GM19397 (cell line): ENCODE measurements at regions not wholly inside any gene's neighbourhood (a gene's known extent, or its start where the extent isn't known, plus 50 kb on each side); places are given as distances from the start of the nearest gene placed in this dataset.
"Not testable (repeated sequence)": the region's sequence is repeated elsewhere in the genome, so short reads cannot be mapped to it uniquely, and the experiment has no call there.

ENCODE experiments used
- ATAC-seq: cut with Tn5 transposase; IDR thresholded peaks from one replicate; pipeline ENCODE4 v1.9.1; 2021; ENCODE audit warnings: mild to moderate bottlenecking, moderate library complexity; ENCODE audit not compliant: unreplicated experiment

GRCh38 chr2:147615726-147616125 is 229.1 kb upstream of the ACVR2A start:
- no peak for ATAC-seq

GRCh38 chr2:147614979-147615470 is 229.8 kb upstream of the ACVR2A start:
- ATAC-seq, result no peak

GRCh38 chr2:147614471-147614870 is 230.4 kb upstream of the ACVR2A start:
- no peak for ATAC-seq

- no peak for ATAC-seq
These were observed 234.3 kb upstream of the ACVR2A start for GRCh38 chr2:147610496-147611040.

- ATAC-seq, result no peak
These were observed 235.5 kb upstream of the ACVR2A start for GRCh38 chr2:147609301-147609700.

GRCh38 chr2:147607379-147607778 is 237.4 kb upstream of the ACVR2A start:
- ATAC-seq, result no peak

- no peak for ATAC-seq
These were observed 241.0 kb upstream of the ACVR2A start for GRCh38 chr2:147603876-147604275.

- no peak for ATAC-seq
These were observed 241.4 kb upstream of the ACVR2A start for GRCh38 chr2:147603447-147603846.

- ATAC-seq, result no peak
These were observed 244.2 kb upstream of the ACVR2A start for GRCh38 chr2:147600646-147601045.

- ATAC-seq, result no peak
These were observed 244.6 kb upstream of the ACVR2A start for GRCh38 chr2:147600223-147600622.

- no peak for ATAC-seq
These were observed 249.6 kb upstream of the ACVR2A start for GRCh38 chr2:147595200-147595599.

GRCh38 chr2:147594038-147594437 is 250.8 kb upstream of the ACVR2A start:
- ATAC-seq, result no peak

- not testable (repeated sequence) for ATAC-seq
These were observed 252.0 kb upstream of the ACVR2A start for GRCh38 chr2:147592784-147593183.

- no peak for ATAC-seq
These were observed 255.7 kb upstream of the ACVR2A start for GRCh38 chr2:147589127-147589526.

- ATAC-seq, result no peak
These were observed 256.6 kb upstream of the ACVR2A start for GRCh38 chr2:147588191-147588590.

- no peak for ATAC-seq
These were observed 266.3 kb upstream of the ACVR2A start for GRCh38 chr2:147578529-147578928.

GRCh38 chr2:147577998-147578380 is 266.8 kb upstream of the ACVR2A start:
- ATAC-seq, result no peak

- ATAC-seq, result no peak
These were observed 267.4 kb upstream of the ACVR2A start for GRCh38 chr2:147577323-147577997.

- no peak for ATAC-seq
These were observed 269.7 kb upstream of the ACVR2A start for GRCh38 chr2:147575106-147575505.

GRCh38 chr2:147572622-147573021 is 272.2 kb upstream of the ACVR2A start:
- ATAC-seq, result no peak

- no peak for ATAC-seq
These were observed 275.4 kb upstream of the ACVR2A start for GRCh38 chr2:147569426-147569825.

GRCh38 chr2:147568109-147568508 is 276.7 kb upstream of the ACVR2A start:
- no peak for ATAC-seq

GRCh38 chr2:147567136-147567535 is 277.7 kb upstream of the ACVR2A start:
- no peak for ATAC-seq
